T-cell (primary cell): ENCODE measurements at regions not wholly inside any gene's neighbourhood (a gene's known extent, or its start where the extent isn't known, plus 50 kb on each side); places are given as distances from the start of the nearest gene placed in this dataset.

Experiments used
- ATAC-seq, 4 experiments: fragments of 200-7000 bp in 3 of 4; fragments of 150-1000 bp in 1 of 4; cut with Tn5 transposase; replicated peaks in 1 of 4; 1 replicate in 3 of 4; 2 replicates in 1 of 4; pipeline ENCODE4 v1.10.0; 2021; ENCODE audit warnings: moderate library complexity in 3 of 4, mild to moderate bottlenecking in 2 of 4, moderate number of reproducible peaks in 1 of 4
- CTCF ChIA-PET, 2 donors: fragments of 300-600 bp; sonication (Branson Sonifier 250); formaldehyde crosslinking; loops; one replicate each; lab custom pipeline; 2022; ENCODE audit warnings: antibody characterized with exemption in 2 of 2; lab: Charles Lee
- POLR2A ChIA-PET, 2 donors: fragments of 300-600 bp; sonication (Branson Sonifier 250); formaldehyde crosslinking; loops; one replicate each; lab custom pipeline; 2022; ENCODE audit warnings: antibody characterized with exemption in 2 of 2; lab: Charles Lee
- DNase-seq, 35 experiments: peaks; one replicate each; pipeline versions ENCODE4 v3.0.0 to v3.0.0-alpha.2; 2013 to 2023
- H3K27ac ChIP-seq: one replicate; pipeline ENCODE4 v1.5.1; 2013; ENCODE audit warnings: low read length
- H3K27me3 ChIP-seq, 2 experiments: replicated peaks in 1 of 2; 1 replicate in 1 of 2; 2 replicates in 1 of 2; pipeline versions ENCODE4 v1.6.1 to v1.7.0; 2013; ENCODE audit warnings: low read length in 1 of 2, mixed read lengths in 1 of 2; ENCODE audit not compliant: control insufficient read depth in 2 of 2, insufficient read depth in 2 of 2; ENCODE audit errors: extremely low read depth in 1 of 2
- H3K36me3 ChIP-seq, 2 donors: 1 replicate in 1 of 2; 2 replicates in 1 of 2; pipeline versions ENCODE4 v1.6.1 to v1.7.0; 2013; ENCODE audit warnings: low read length in 1 of 2; ENCODE audit not compliant: control insufficient read depth in 2 of 2, insufficient read depth in 1 of 2; ENCODE audit errors: extremely low read depth in 1 of 2
- H3K4me1 ChIP-seq, 2 experiments: 1 replicate in 1 of 2; 2 replicates in 1 of 2; pipeline versions ENCODE4 v1.6.1 to v1.7.0; 2013; ENCODE audit warnings: low read length in 2 of 2, mixed read lengths in 1 of 2; ENCODE audit not compliant: insufficient read depth in 2 of 2, control insufficient read depth in 1 of 2; ENCODE audit errors: extremely low read depth in 1 of 2
- H3K4me3 ChIP-seq, 2 donors: 1 replicate in 1 of 2; 2 replicates in 1 of 2; pipeline versions ENCODE4 v1.5.1 to v1.7.0; 2013; ENCODE audit warnings: mild to moderate bottlenecking in 2 of 2, low read length in 1 of 2, moderate library complexity in 1 of 2; ENCODE audit not compliant: control insufficient read depth in 1 of 2; ENCODE audit errors: extremely low read depth in 1 of 2
- H3K9me3 ChIP-seq: 2 replicates; pipeline ENCODE4 v1.7.0; 2013
- H3K27ac Mint-ChIP-seq, 2 donors: one replicate each; pipeline ENCODE4 v1.8.0; 2020 to 2021; ENCODE audit warnings: mild to moderate bottlenecking in 2 of 2, mixed read lengths in 2 of 2
- H3K27me3 Mint-ChIP-seq, 2 donors: one replicate each; pipeline ENCODE4 v1.8.0; 2021 to 2022; ENCODE audit warnings: mixed read lengths in 2 of 2
- H3K36me3 Mint-ChIP-seq: one replicate; pipeline ENCODE4 v1.8.0; 2021; ENCODE audit warnings: mixed read lengths
- H3K4me1 Mint-ChIP-seq, 3 donors: one replicate each; pipeline ENCODE4 v1.8.0; 2020 to 2022; ENCODE audit warnings: mixed read lengths in 3 of 3, mild to moderate bottlenecking in 1 of 3
- H3K4me3 Mint-ChIP-seq, 3 donors: one replicate each; pipeline ENCODE4 v1.8.0; 2020 to 2022; ENCODE audit warnings: mild to moderate bottlenecking in 3 of 3, mixed read lengths in 3 of 3, moderate library complexity in 3 of 3
- H3K9me3 Mint-ChIP-seq, 3 donors: one replicate each; pipeline ENCODE4 v1.8.0; 2020 to 2022; ENCODE audit warnings: mixed read lengths in 3 of 3
- WGBS: methylation state at CpG from one replicate; pipeline ENCODE4 v1.1.5; 2013; ENCODE audit warnings: missing lambda C conversion rate; ENCODE audit not compliant: insufficient coverage; 5-methylcytosine and 5-hydroxymethylcytosine counted together

DNA sequence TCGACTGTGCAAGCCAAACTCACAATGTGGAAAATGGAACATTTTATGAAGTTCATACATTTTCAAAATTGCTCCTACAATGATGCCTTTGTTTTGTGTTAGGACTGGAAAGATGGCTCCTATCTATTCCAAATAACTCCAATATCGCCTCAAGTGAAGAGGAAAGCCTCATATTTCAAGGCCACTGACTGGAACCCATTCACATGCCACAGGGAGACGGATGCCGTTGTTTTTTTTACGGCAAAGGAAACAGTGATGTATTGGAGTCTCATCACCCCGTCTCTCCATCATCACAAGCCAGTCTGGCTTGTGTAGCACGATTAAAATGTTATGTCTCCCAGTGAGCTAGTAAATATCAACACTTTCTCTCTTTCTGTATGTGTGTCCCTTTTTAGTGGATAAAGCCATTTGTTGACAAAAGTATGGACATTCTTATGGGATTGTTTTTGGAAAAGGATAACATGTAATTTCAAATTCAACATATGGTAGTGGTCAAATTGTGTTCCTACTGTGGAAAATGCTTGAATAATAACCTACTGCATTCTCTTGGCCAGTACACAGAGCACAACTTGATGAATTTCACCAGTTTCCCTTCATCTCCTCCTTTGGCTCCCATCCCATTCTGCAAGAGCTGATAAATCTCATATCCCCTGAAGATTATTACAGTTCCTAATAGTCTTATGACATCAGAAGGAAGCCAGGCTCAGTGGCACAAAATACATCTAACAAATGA, 109.5 kb upstream of the PITRM1 start:
- CTCF ChIA-PET = no interaction called here
- peaks cover 0 to 11% of the 10 kb centered on the region in 2 experiments for H3K27me3 ChIP-seq
- H3K27ac ChIP-seq = no peak overlapping the region
- DNase-seq (no peak), ATAC-seq (no peak)
- no peaks in the 10 kb centered on the region for H3K9me3 ChIP-seq
- POLR2A ChIA-PET = no interaction called here
- H3K4me1 Mint-ChIP-seq = no peaks in the 10 kb centered on the region
- no peak overlapping the region for H3K4me3 ChIP-seq
- peaks cover 8 to 17% of the 10 kb centered on the region in 2 donors for H3K27me3 Mint-ChIP-seq
- no peaks in the 10 kb centered on the region for H3K36me3 Mint-ChIP-seq
- H3K9me3 Mint-ChIP-seq = no peaks in the 10 kb centered on the region
- H3K27ac Mint-ChIP-seq = no peak overlapping the region
- no peaks in the 10 kb centered on the region for H3K36me3 ChIP-seq
- WGBS = 93% methylated on average over 3 of the region's 7 CpGs
- H3K4me1 ChIP-seq = no peaks in the 10 kb centered on the region
- no peak overlapping the region for H3K4me3 Mint-ChIP-seq

DNA sequence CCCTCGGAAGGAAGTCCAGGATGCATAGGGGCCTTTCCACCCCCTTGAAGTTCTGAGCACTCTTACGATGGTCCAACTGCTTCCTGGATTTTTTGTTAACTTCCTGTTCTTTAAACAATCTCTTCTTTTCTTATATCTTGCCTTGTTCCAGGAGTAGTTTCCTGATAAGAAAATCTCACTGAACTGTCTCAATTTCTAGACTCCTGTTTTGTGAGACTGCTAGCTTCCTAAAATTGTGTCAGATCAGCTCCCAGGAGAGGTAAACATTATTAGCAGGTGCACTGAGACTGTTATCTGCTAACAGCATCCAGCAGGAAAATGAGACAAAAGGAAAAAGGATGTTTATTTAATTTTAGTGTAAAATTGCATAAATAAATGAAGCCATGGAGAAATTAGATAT, 106.2 kb upstream of the PITRM1 start:
- no peaks in the 10 kb centered on the region for H3K4me1 ChIP-seq
- WGBS = 17% methylated on average over 1 of the region's 2 CpGs
- CTCF ChIA-PET = no interaction called here
- no peak overlapping the region for H3K27ac ChIP-seq
- DNase-seq = no peak
- ATAC-seq = no peak
- H3K4me1 Mint-ChIP-seq = no peaks in the 10 kb centered on the region
- POLR2A ChIA-PET = interaction anchor here in 1 of 2 donors (0.5 kb wide), 1 partner anchor 14 kb away, joined by 3 read pairs; no protein-coding TSS in a partner anchor
- peaks cover 0 to 24% of the 10 kb centered on the region in 2 experiments for H3K27me3 ChIP-seq
- H3K4me3 ChIP-seq = no peak overlapping the region
- no peaks in the 10 kb centered on the region for H3K36me3 Mint-ChIP-seq
- H3K9me3 Mint-ChIP-seq = no peaks in the 10 kb centered on the region
- no peak overlapping the region for H3K4me3 Mint-ChIP-seq
- H3K36me3 ChIP-seq = no peaks in the 10 kb centered on the region
- H3K27ac Mint-ChIP-seq = no peak overlapping the region
- H3K27me3 Mint-ChIP-seq = peaks cover 8 to 30% of the 10 kb centered on the region in 2 donors
- H3K9me3 ChIP-seq = no peaks in the 10 kb centered on the region

DNA sequence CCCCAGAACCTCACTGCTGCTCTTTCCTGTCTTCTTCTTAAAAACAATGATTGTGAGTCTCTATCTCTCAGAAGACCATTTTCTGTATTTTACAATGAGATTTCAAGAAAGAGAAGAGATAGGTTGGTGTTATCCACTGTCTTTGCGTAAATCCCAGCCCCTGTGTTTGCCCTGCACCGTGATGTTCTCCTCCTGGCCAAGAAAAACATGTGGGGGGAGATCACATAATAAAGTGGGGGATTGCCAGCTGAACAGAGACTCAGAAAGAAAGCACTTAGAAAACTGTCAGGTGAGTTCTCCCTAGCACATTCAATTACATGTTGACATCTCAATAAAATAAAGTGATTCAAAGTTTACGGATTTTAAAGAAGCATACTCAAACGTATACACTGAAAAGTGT, 105.0 kb upstream of the PITRM1 start:
- Mint-ChIP-seq H3K27ac (no peak overlapping the region), H3K4me1 (no peaks in the 10 kb centered on the region), H3K27me3 (peaks cover 11 to 34% of the 10 kb centered on the region in 2 donors), H3K4me3 (no peak overlapping the region), H3K9me3 (no peaks in the 10 kb centered on the region), H3K36me3 (no peaks in the 10 kb centered on the region)
- ATAC-seq = no peak
- no peak for DNase-seq
- H3K4me1 ChIP-seq = no peaks in the 10 kb centered on the region
- no peak overlapping the region for H3K27ac ChIP-seq
- no peaks in the 10 kb centered on the region for H3K36me3 ChIP-seq
- CTCF ChIA-PET = no interaction called here
- POLR2A ChIA-PET = no interaction called here
- peaks cover 0 to 27% of the 10 kb centered on the region in 2 experiments for H3K27me3 ChIP-seq
- H3K4me3 ChIP-seq = no peak overlapping the region
- no CpG with 5 or more reads among the region's 4 CpGs for WGBS
- H3K9me3 ChIP-seq = no peaks in the 10 kb centered on the region

DNA sequence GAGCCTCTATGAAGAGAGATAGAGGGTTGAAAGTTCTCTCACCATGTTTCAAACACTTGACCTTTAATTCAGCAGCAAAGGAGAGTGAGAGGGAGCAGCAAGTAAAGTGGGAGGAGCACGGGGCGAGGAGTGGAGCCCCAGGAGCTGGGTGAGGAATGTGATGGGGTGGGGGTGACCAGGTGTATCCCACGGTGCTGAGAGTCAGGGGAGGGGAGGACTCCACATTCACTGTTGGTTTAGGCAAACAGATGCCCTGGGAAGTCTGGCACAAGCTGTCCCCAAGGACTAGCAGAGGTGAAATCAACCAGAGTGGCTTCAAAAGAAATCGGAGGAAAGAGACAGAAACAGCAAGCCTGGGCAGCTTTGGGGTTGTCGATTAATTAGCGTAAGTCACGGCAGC, 101.8 kb upstream of the PITRM1 start:
- H3K36me3 ChIP-seq = no peaks in the 10 kb centered on the region
- H3K9me3 ChIP-seq = no peaks in the 10 kb centered on the region
- no peaks in the 10 kb centered on the region for H3K9me3 Mint-ChIP-seq
- H3K4me1 ChIP-seq = no peaks in the 10 kb centered on the region
- no peaks in the 10 kb centered on the region for H3K4me1 Mint-ChIP-seq
- ATAC-seq = no peak
- no peak overlapping the region for H3K4me3 Mint-ChIP-seq
- no peak overlapping the region for H3K27ac Mint-ChIP-seq
- WGBS = 94% methylated on average over 6 of the region's 7 CpGs
- peaks cover 7 to 39% of the 10 kb centered on the region in 2 donors for H3K27me3 Mint-ChIP-seq
- CTCF ChIA-PET = interaction anchor here in 1 of 2 donors (0.6 kb wide), 1 partner anchor 229 kb away, joined by 3 read pairs; no protein-coding TSS in a partner anchor
- no peaks in the 10 kb centered on the region for H3K36me3 Mint-ChIP-seq
- no peak overlapping the region for H3K27ac ChIP-seq
- DNase-seq = no peak
- H3K4me3 ChIP-seq = no peak overlapping the region
- H3K27me3 ChIP-seq = peaks cover 0 to 23% of the 10 kb centered on the region in 2 experiments
- POLR2A ChIA-PET = no interaction called here

DNA sequence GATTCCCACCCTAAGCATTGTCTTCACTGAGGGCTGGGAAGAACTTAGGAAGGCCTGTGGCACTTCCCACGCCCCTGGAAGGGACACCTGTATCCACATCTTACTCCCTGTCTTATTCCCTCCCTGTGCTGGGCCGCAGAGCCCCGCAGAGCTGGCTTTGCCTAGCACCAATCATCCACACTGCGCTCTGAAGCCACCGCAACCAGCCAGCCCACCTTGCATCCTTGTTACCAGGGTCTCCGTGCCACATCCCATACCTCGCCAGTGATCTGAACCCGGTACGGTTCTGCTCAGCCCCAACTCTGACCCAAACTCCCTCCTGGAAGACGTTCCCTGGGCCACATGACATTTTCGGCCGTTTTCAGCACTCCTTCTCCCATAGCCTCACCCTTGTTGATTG, 101.4 kb upstream of the PITRM1 start:
- CTCF ChIA-PET = interaction anchor here in 1 of 2 donors (0.6 kb wide), 1 partner anchor 229 kb away, joined by 3 read pairs; no protein-coding TSS in a partner anchor
- Histone ChIP-seq H3K27me3 (peaks cover 0 to 23% of the 10 kb centered on the region in 2 experiments), H3K4me3 (no peak overlapping the region), H3K36me3 (no peaks in the 10 kb centered on the region), H3K27ac (no peak overlapping the region), H3K4me1 (no peaks in the 10 kb centered on the region), H3K9me3 (no peaks in the 10 kb centered on the region)
- 88% methylated on average over 9 of the region's 12 CpGs for WGBS
- H3K4me1 Mint-ChIP-seq = no peaks in the 10 kb centered on the region
- no peaks in the 10 kb centered on the region for H3K36me3 Mint-ChIP-seq
- no peak overlapping the region for H3K27ac Mint-ChIP-seq
- no peak overlapping the region for H3K4me3 Mint-ChIP-seq
- H3K9me3 Mint-ChIP-seq = no peaks in the 10 kb centered on the region
- peaks cover 7 to 39% of the 10 kb centered on the region in 2 donors for H3K27me3 Mint-ChIP-seq
- DNase-seq = no peak
- no peak for ATAC-seq
- POLR2A ChIA-PET = no interaction called here

DNA sequence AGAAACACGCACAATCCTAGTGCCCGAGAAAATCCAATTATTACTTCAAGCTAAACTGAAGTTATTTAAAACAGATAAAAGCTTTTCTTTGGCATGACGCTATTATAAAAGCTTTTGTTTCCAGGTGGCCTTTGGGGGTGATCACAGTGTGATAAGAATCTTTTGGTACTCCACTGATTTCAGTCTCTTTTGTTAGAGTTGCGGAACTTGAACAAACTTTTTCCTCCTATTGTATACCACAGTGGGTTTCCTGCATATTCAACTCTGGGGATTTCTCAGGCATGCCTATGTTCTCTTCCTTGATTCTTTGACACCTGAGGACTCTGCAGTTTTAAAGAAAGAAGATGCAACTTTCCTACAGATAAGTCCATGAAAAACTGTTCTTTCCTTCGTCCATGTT, 99.7 kb upstream of the PITRM1 start:
- H3K27ac Mint-ChIP-seq = no peak overlapping the region
- ATAC-seq (no peak), DNase-seq (no peak)
- WGBS = no CpG with 5 or more reads among the region's 5 CpGs
- ChIA-PET POLR2A (no interaction called here), CTCF (no interaction called here)
- H3K36me3 Mint-ChIP-seq = no peaks in the 10 kb centered on the region
- H3K9me3 Mint-ChIP-seq = no peaks in the 10 kb centered on the region
- peaks cover 0 to 20% of the 10 kb centered on the region in 2 experiments for H3K27me3 ChIP-seq
- H3K4me1 ChIP-seq = no peaks in the 10 kb centered on the region
- no peaks in the 10 kb centered on the region for H3K9me3 ChIP-seq
- no peaks in the 10 kb centered on the region for H3K36me3 ChIP-seq
- H3K4me3 Mint-ChIP-seq = no peak overlapping the region
- H3K4me3 ChIP-seq = no peak overlapping the region
- no peak overlapping the region for H3K27ac ChIP-seq
- no peaks in the 10 kb centered on the region for H3K4me1 Mint-ChIP-seq
- peaks cover 4 to 31% of the 10 kb centered on the region in 2 donors for H3K27me3 Mint-ChIP-seq
